MM.1S (cell line): ENCODE measurements at regions not wholly inside any gene's neighbourhood (a gene's known extent, or its start where the extent isn't known, plus 50 kb on each side); places are given as distances from the start of the nearest gene placed in this dataset.

ENCODE experiments used
- CTCF ChIP-seq: fragments of 300-600 bp; sonication (generic); IDR thresholded peaks from 2 replicates; pipeline ENCODE4 v1.5.1; 2016; ENCODE audit warnings: antibody characterized with exemption, low read length, mixed read lengths
- EZH2phosphoT487 ChIP-seq: fragments of 300-600 bp; sonication (generic); IDR thresholded peaks from 2 replicates; pipeline ENCODE4 v1.6.1; 2018; ENCODE audit warnings: antibody characterized with exemption, low read length

GRCh38 chrX:1909419-1910206 lies 294.8 kb downstream of the ASMT start:
- TF ChIP-seq CTCF (no peak), EZH2phosphoT487 (no peak)
